Testis (tissue), 2 donors: ENCODE measurements at regions not wholly inside any gene's neighbourhood (a gene's known extent, or its start where the extent isn't known, plus 50 kb on each side); places are given as distances from the start of the nearest gene placed in this dataset.

ENCODE experiments used
- DNase-seq: peaks from one replicate; pipeline ENCODE4 v3.0.0-alpha.2; 2019
- H3K27ac ChIP-seq, 2 donors: fragments of 200-600 bp; sonication (generic); one replicate each; pipeline ENCODE4 v1.5.1; 2019
- H3K27me3 ChIP-seq: fragments of 200-600 bp; sonication (generic); one replicate; pipeline ENCODE4 v1.5.1; 2019
- H3K36me3 ChIP-seq: fragments of 200-600 bp; sonication (generic); one replicate; pipeline ENCODE4 v1.5.1; 2017; ENCODE audit warnings: low read depth; ENCODE audit errors: missing control alignments
- H3K4me1 ChIP-seq: fragments of 200-600 bp; sonication (generic); one replicate; pipeline ENCODE4 v1.5.1; 2019
- H3K4me3 ChIP-seq, 2 donors: fragments of 200-600 bp; sonication (generic); one replicate each; pipeline ENCODE4 v1.5.1; 2017 to 2019
- H3K9me3 ChIP-seq: fragments of 200-600 bp; sonication (generic); one replicate; pipeline ENCODE4 v1.5.1; 2017
- POLR2A ChIP-seq: fragments of 450-650 bp; IDR thresholded peaks from one replicate; pipeline ENCODE4 v1.6.1; 2017; ENCODE audit warnings: antibody characterized with exemption, mild to moderate bottlenecking, moderate library complexity
- WGBS, 2 donors: methylation state at CpG; one replicate each; pipeline ENCODE4 v1.1.5; 2018; 5-methylcytosine and 5-hydroxymethylcytosine counted together
- intact Hi-C: fragments of 100-400 bp; cut with DNase I; formaldehyde crosslinking; loops from one replicate; pipeline ENCODE4 v1.15.1; 2023; ENCODE audit warnings: low total_unique reads
- TF ChIP-seq, protein P1 (sequence below), 3 experiments: fragments of 450-650 bp in 2 of 3; fragments of 200-600 bp in 1 of 3; sonication (generic) in 1 of 3; IDR thresholded peaks; one replicate each; pipeline ENCODE4 v1.5.1; 2016 to 2019; ENCODE audit warnings: antibody characterized with exemption in 3 of 3, mild to moderate bottlenecking in 2 of 3, moderate library complexity in 1 of 3

DNA sequence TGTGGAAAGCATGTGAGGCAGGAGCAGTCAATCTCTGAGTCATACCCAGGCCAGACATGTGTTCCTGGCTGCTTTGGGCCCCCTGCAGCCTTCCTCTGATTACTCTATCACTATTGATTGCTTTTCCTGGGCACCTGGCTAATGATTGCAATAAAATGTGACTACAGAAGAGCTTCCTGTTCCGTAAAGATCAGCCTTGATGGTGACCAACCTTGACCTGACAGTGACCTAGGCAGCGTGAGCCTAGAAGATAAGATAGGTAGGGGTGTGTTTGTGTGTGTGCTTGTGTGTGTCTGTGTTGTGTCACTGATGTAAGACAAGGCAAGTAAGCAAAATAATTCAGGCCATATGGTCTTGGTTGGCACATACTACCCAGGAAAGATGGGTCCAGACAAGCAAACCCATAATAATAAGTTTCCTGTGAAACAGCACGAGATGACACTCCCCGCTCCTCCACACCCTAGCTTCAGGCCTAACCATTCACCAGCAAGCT is 367.7 kb upstream of the CDH11 start:
- H3K36me3 ChIP-seq = no peaks in the 10 kb centered on the region
- no peak overlapping the region for H3K27ac ChIP-seq
- no peaks in the 10 kb centered on the region for H3K4me1 ChIP-seq
- intact Hi-C loops = no loop called here
- TF ChIP-seq POLR2A = no peak
- TF ChIP-seq, protein P1, sequence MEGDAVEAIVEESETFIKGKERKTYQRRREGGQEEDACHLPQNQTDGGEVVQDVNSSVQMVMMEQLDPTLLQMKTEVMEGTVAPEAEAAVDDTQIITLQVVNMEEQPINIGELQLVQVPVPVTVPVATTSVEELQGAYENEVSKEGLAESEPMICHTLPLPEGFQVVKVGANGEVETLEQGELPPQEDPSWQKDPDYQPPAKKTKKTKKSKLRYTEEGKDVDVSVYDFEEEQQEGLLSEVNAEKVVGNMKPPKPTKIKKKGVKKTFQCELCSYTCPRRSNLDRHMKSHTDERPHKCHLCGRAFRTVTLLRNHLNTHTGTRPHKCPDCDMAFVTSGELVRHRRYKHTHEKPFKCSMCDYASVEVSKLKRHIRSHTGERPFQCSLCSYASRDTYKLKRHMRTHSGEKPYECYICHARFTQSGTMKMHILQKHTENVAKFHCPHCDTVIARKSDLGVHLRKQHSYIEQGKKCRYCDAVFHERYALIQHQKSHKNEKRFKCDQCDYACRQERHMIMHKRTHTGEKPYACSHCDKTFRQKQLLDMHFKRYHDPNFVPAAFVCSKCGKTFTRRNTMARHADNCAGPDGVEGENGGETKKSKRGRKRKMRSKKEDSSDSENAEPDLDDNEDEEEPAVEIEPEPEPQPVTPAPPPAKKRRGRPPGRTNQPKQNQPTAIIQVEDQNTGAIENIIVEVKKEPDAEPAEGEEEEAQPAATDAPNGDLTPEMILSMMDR (IDR thresholded peaks at IDR 0.05) = no peak
- no peak for DNase-seq
- H3K9me3 ChIP-seq = no peaks in the 10 kb centered on the region
- H3K4me3 ChIP-seq = no peak overlapping the region
- H3K27me3 ChIP-seq = no peaks in the 10 kb centered on the region
- WGBS, 2 donors = 74 to 84% methylated on average over 4 of the region's 4 CpGs

DNA sequence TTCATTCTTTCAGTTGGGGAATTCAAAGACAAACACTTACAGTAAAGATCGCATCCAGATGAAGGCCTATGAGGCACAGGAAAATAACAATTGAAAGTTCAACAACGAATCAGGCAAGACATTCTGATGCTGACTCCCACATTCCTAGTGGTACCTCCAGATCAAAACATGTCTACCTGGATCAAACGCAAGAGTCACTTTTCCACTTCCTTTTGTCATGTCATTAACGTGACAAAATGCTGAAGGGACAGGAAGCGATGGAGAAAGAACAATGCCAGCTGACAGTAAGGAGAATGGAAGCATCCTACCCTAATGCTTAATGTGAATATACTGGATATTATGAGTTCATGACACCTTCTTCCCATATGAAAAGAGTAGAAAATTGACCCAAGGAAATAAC is 365.4 kb upstream of the CDH11 start:
- H3K4me1 ChIP-seq = no peaks in the 10 kb centered on the region
- H3K9me3 ChIP-seq = no peaks in the 10 kb centered on the region
- intact Hi-C loops = no loop called here
- WGBS, 2 donors = 77 to 86% methylated on average over 5 of the region's 5 CpGs
- no peak for DNase-seq
- H3K27me3 ChIP-seq = no peaks in the 10 kb centered on the region
- H3K4me3 ChIP-seq = no peak overlapping the region
- H3K27ac ChIP-seq = no peak overlapping the region
- H3K36me3 ChIP-seq = no peaks in the 10 kb centered on the region
- no peak for TF ChIP-seq POLR2A
- TF ChIP-seq, protein P1 (IDR thresholded peaks at IDR 0.05) = no peak

DNA sequence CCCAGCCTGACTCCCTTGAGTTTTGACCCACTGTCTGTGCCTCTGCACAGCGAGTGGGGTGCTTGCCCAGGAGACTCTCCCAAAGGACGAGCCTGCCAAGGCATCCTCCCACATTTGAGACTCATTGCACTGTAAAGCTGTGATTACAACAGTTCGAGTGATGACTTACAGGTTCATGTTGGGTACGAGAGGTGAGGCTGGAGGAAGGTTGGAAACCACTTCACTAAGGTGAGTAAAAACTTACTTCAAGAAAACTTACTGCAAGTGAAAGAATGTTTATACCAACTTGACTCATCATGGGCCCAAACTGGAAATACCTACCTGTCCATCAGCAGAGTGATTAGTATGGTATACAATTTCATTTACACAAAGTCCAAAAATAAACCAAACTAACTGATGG is 360.1 kb upstream of the CDH11 start:
- Histone ChIP-seq H3K36me3 (no peaks in the 10 kb centered on the region), H3K4me1 (no peaks in the 10 kb centered on the region), H3K27me3 (no peaks in the 10 kb centered on the region), H3K4me3 (no peak overlapping the region), H3K9me3 (no peaks in the 10 kb centered on the region), H3K27ac (no peak overlapping the region)
- TF ChIP-seq, protein P1 (IDR thresholded peaks at IDR 0.05) = no peak
- TF ChIP-seq POLR2A = no peak
- WGBS, 2 donors = 94 to 96% methylated on average over 4 of the region's 4 CpGs
- DNase-seq = no peak
- intact Hi-C loops = no loop called here

DNA sequence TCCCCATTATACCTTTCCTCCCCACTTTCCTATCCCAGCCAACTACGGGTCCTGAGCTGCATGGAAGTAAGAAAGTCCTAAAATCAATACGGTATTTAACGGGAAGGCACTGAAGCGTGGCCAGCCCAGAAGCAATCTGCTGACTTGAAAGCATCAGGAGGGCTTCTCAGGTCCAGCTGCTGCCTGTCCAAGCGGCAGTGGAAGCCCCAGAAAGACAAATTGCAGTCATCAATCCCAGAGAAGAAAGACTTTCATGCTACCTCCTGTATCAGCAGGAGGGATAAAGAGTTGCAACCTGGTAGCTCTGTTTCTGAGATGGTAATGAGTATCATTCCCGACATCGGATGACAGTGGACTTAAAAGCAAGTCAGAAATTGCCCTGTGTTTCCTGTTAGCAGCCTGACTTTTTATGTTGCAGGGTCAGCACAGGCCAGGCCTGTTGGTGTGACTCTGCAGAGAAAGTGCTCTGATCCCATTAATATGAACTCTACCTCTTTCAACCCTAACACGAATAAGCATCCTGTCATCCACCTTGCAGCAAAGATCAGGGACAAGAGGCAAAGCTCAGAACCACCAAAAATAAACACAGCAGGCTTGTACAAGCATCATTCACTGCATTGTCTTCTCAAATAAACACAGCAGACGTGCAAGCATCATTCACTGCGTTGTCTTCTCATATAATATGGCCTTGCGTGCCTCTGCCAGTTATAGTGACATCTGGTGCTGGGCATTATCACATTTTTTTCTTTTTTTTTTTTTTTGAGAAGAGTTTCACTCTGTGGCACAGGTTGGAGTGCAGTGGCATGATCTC is 358.6 kb upstream of the CDH11 start:
- DNase-seq = no peak
- 79 to 82% methylated on average over 11 of the region's 11 CpGs for WGBS, 2 donors
- H3K27me3 ChIP-seq = no peaks in the 10 kb centered on the region
- TF ChIP-seq, protein P1 (IDR thresholded peaks at IDR 0.05) = no peak
- TF ChIP-seq POLR2A = no peak
- intact Hi-C loops = no loop called here
- no peaks in the 10 kb centered on the region for H3K36me3 ChIP-seq
- H3K4me1 ChIP-seq = no peaks in the 10 kb centered on the region
- no peak overlapping the region for H3K27ac ChIP-seq
- H3K9me3 ChIP-seq = no peaks in the 10 kb centered on the region
- H3K4me3 ChIP-seq = no peak overlapping the region
